22Rv1 (cell line): ENCODE measurements at regions not wholly inside any gene's neighbourhood (a gene's known extent, or its start where the extent isn't known, plus 50 kb on each side); places are given as distances from the start of the nearest gene placed in this dataset.

ENCODE experiments used
- H3K27ac ChIP-seq: fragments of 450-650 bp; 2 replicates; pipeline ENCODE4 v1.5.1; 2017
- CTCF ChIP-seq: fragments of 450-650 bp; IDR thresholded peaks from 2 replicates; pipeline ENCODE4 v1.5.1; 2017; ENCODE audit warnings: mild to moderate bottlenecking
- ZFX ChIP-seq: fragments of 450-650 bp; IDR thresholded peaks from 2 replicates; pipeline ENCODE4 v1.6.1; 2017; ENCODE audit warnings: antibody characterized with exemption, borderline replicate concordance

- no peak for TF ChIP-seq CTCF
- TF ChIP-seq ZFX = no peak
- H3K27ac ChIP-seq = no peak overlapping the region
Observed at GRCh38 chr11:15577519-15577918, 462.8 kb downstream of the INSC start.

GRCh38 chr11:15579287-15580001 lies 464.7 kb downstream of the INSC start:
- TF ChIP-seq ZFX (no peak), CTCF (no peak)
- no peak overlapping the region for H3K27ac ChIP-seq

GRCh38 chr11:15580056-15580774 lies 465.5 kb downstream of the INSC start:
- H3K27ac ChIP-seq = no peak overlapping the region
- TF ChIP-seq CTCF (no peak), ZFX (no peak)

GRCh38 chr11:15580775-15581095 lies 466.0 kb downstream of the INSC start:
- TF ChIP-seq CTCF = no peak
- H3K27ac ChIP-seq = no peak overlapping the region

- no peak overlapping the region for H3K27ac ChIP-seq
- TF ChIP-seq ZFX (no peak), CTCF (no peak)
Observed at GRCh38 chr11:15584158-15584557, 469.4 kb downstream of the INSC start.

GRCh38 chr11:15585602-15586331 lies 471.0 kb downstream of the INSC start:
- TF ChIP-seq CTCF = no peak
- H3K27ac ChIP-seq = no peak overlapping the region
